HepG2 (cell line): ENCODE measurements at regions not wholly inside any gene's neighbourhood (a gene's known extent, or its start where the extent isn't known, plus 50 kb on each side); places are given as distances from the start of the nearest gene placed in this dataset.

Experiments used
- ATAC-seq: fragments of 200-7000 bp; cut with Tn5 transposase; 3 replicates; pipeline ENCODE4 v1.9.1; 2020; ENCODE audit warnings: mild to moderate bottlenecking, moderate library complexity
- BruUV-seq: library from RNA; stranded (reverse); fragments of 400-500 nt; replicated peaks from 2 replicates; lab custom pipeline; 2021; lab: Mats Ljungman, UMichigan
- CTCF ChIA-PET: fragments of 300-600 bp; formaldehyde crosslinking; extraction: SDS; loops from one replicate; lab custom pipeline; 2021; ENCODE audit warnings: low total read pairs, inconsistent platforms, low intra/inter-chr PET ratio; lab: Yijun Ruan, JAX
- POLR2A ChIA-PET: fragments of 350-600 bp; sonication (Branson Sonifier 250); formaldehyde crosslinking; loops from one replicate; lab custom pipeline; 2020; ENCODE audit warnings: antibody characterized with exemption, inconsistent platforms; lab: Yijun Ruan, JAX
- DNase-seq: peaks from one replicate; pipeline ENCODE4 v3.0.0-alpha.2; 2015; ENCODE audit warnings: low spot score
- FAIRE-seq: peaks from 3 replicates; lab custom pipeline; 2011; peaks lifted over from hg19 to GRCh38; lab: Jason Lieb, UNC
- H2AFZ ChIP-seq: one replicate; pipeline ENCODE4 v1.6.1; 2011; ENCODE audit warnings: low read length, inconsistent platforms
- H3K27ac ChIP-seq: fragments of 300-600 bp; 3 replicates; pipeline ENCODE4 v1.8.0; 2011; ENCODE audit warnings: mixed run types, mild to moderate bottlenecking, mixed read lengths, low read length, inconsistent platforms; ENCODE audit not compliant: insufficient read depth; ENCODE audit errors: extremely low read length
- H3K27me3 ChIP-seq, 2 experiments: fragments of 200-600 bp in 1 of 2; 2 replicates in 1 of 2; 3 replicates in 1 of 2; pipeline versions ENCODE4 v1.6.0 to v1.8.0; 2011; ENCODE audit warnings: low read length in 2 of 2, mild to moderate bottlenecking in 2 of 2, moderate library complexity in 2 of 2, inconsistent platforms in 1 of 2; ENCODE audit not compliant: insufficient read depth in 2 of 2, control insufficient read depth in 1 of 2
- H3K36me3 ChIP-seq, 2 experiments: fragments of 200-600 bp in 1 of 2; replicated peaks in 1 of 2; 2 replicates in 1 of 2; 3 replicates in 1 of 2; pipeline versions ENCODE4 v1.5.1 to v1.8.0; 2011; ENCODE audit warnings: low read length in 2 of 2, inconsistent platforms in 1 of 2; ENCODE audit not compliant: insufficient read depth in 2 of 2, control insufficient read depth in 1 of 2
- H3K4me1 ChIP-seq: 2 replicates; pipeline ENCODE4 v1.5.1; 2012; ENCODE audit warnings: low read length, inconsistent platforms; ENCODE audit not compliant: insufficient read depth
- H3K4me2 ChIP-seq: 2 replicates; pipeline ENCODE4 v1.6.0; 2011; ENCODE audit warnings: low read depth, low read length, inconsistent platforms
- H3K4me3 ChIP-seq, 3 experiments: fragments of 200-600 bp in 1 of 3; sonication (generic), shearing (Covaris generic) in 1 of 3; replicated peaks in 1 of 3; 2 replicates each; pipeline ENCODE4 v1.5.1; 2011 to 2016; ENCODE audit warnings: low read length in 3 of 3, inconsistent platforms in 2 of 3, low read depth in 2 of 3, mild to moderate bottlenecking in 2 of 3, control low read depth in 1 of 3, mixed read lengths in 1 of 3; ENCODE audit not compliant: insufficient read depth in 1 of 3
- H3K79me2 ChIP-seq: one replicate; pipeline ENCODE4 v1.6.1; 2011; ENCODE audit warnings: low read length, inconsistent platforms; ENCODE audit not compliant: insufficient read depth
- H3K9ac ChIP-seq: 2 replicates; pipeline ENCODE4 v1.6.0; 2011; ENCODE audit warnings: mild to moderate bottlenecking, low read depth, low read length, inconsistent platforms; ENCODE audit not compliant: insufficient read depth
- H3K9me3 ChIP-seq: 2 replicates; pipeline ENCODE4 v1.5.1; 2012; ENCODE audit warnings: mild to moderate bottlenecking, low read length
- H4K20me1 ChIP-seq: 2 replicates; pipeline ENCODE4 v1.6.0; 2011; ENCODE audit warnings: inconsistent platforms, mild to moderate bottlenecking, low read length, moderate library complexity; ENCODE audit not compliant: insufficient read depth
- ASH2L ChIP-seq: fragments of 300-600, 200-600 bp; sonication (generic); IDR thresholded peaks from 2 replicates; pipeline ENCODE4 v1.7.0; 2017; ENCODE audit warnings: low read depth, mild to moderate bottlenecking, moderate library complexity, mixed read lengths, low read length; ENCODE audit not compliant: insufficient read length
- FOXA1 ChIP-seq, 2 experiments: fragments of 450-650 bp in 1 of 2; sonication (generic) in 1 of 2; formaldehyde crosslinking in 1 of 2; IDR thresholded peaks; 2 replicates each; pipeline versions ENCODE4 v1.4.0 to v1.6.1; 2016 to 2020; ENCODE audit warnings: missing genetic modification reagents in 1 of 2
- GABPA ChIP-seq, 2 experiments: IDR thresholded peaks; 2 replicates each; pipeline ENCODE4 v1.6.1; 2011 to 2016; ENCODE audit warnings: low read depth in 2 of 2, low read length in 1 of 2, missing biosample characterization in 1 of 2, missing genetic modification characterization in 1 of 2
- MAFF ChIP-seq: IDR thresholded peaks from 2 replicates; pipeline ENCODE4 v1.6.1; 2011; ENCODE audit warnings: low read depth, low read length, improper control_type of control experiment
- MAFK ChIP-seq, 2 experiments: IDR thresholded peaks in 1 of 2; conservative IDR thresholded peaks in 1 of 2; 2 replicates each; pipeline ENCODE4 v1.6.1; 2011; ENCODE audit warnings: improper control_type of control experiment in 2 of 2, low read length in 2 of 2
- SMAD9 ChIP-seq: sonication (generic); formaldehyde crosslinking; IDR thresholded peaks from 2 replicates; pipeline ENCODE4 v1.5.1; 2020; ENCODE audit warnings: mild to moderate bottlenecking, missing genetic modification reagents
- ZBTB20 ChIP-seq: sonication (generic); formaldehyde crosslinking; IDR thresholded peaks from 2 replicates; pipeline ENCODE4 v1.8.1; 2023; ENCODE audit warnings: missing genetic modification reagents, low read depth, mild to moderate bottlenecking, borderline replicate concordance
- ZBTB39 ChIP-seq: sonication (generic); formaldehyde crosslinking; IDR thresholded peaks from 2 replicates; pipeline ENCODE4 v1.5.0; 2020; ENCODE audit warnings: missing genetic modification reagents
- ZNF282 ChIP-seq: fragments of 450-650 bp; IDR thresholded peaks from 2 replicates; pipeline ENCODE4 v1.6.1; 2018; ENCODE audit not compliant: partially characterized antibody
- ZNF552 ChIP-seq: sonication (generic); formaldehyde crosslinking; IDR thresholded peaks from 2 replicates; pipeline ENCODE4 v1.9.0; 2022; ENCODE audit warnings: missing genetic modification reagents, mild to moderate bottlenecking, borderline replicate concordance
- WGBS: methylation state at CpG from one replicate; pipeline ENCODE4 v1.1.6; 2017; ENCODE audit warnings: low lambda C conversion rate; 5-methylcytosine and 5-hydroxymethylcytosine counted together
- in situ Hi-C: cut with HindIII; loops from 2 replicates; pipeline ENCODE4 v1.10.0; 2017; ENCODE audit warnings: low pct_unique_long_range_greater_than_20kb; ENCODE audit not compliant: extremely low pct_ligation_motif_present
- intact Hi-C: fragments of 100-400 bp; cut with micrococcal nuclease; formaldehyde crosslinking; loops from one replicate; pipeline ENCODE4 v1.10.0; 2022; ENCODE audit not compliant: unreplicated experiment

GRCh38 chr6:139449611-139450000 is 75.2 kb upstream of the CITED2 start:
- in situ Hi-C loops: no loop called here

GRCh38 chr6:139448998-139449610 is 74.7 kb upstream of the CITED2 start:
- no peaks in the 10 kb centered on the region for H3K79me2 ChIP-seq
- no peak overlapping the region for H3K4me2 ChIP-seq
- no peak overlapping the region for H3K27ac ChIP-seq
- H3K9ac ChIP-seq: no peak overlapping the region
- no peaks in the 10 kb centered on the region for H4K20me1 ChIP-seq
- in situ Hi-C loops: no loop called here
- H3K9me3 ChIP-seq: no peaks in the 10 kb centered on the region
- no peak overlapping the region for H3K4me3 ChIP-seq
- TF ChIP-seq SMAD9 (CRISPR knock-in tag) (no peak), ZNF552 (CRISPR knock-in tag) (no peak), ZNF282 (no peak), ZBTB20 (no peak), ASH2L (no peak), ZBTB39 (CRISPR knock-in tag) (no peak), FOXA1 (IDR thresholded peaks at IDR 0.05) (no peak), FOXA1 (CRISPR knock-in tag; IDR thresholded peaks at IDR 0.05) (no peak)
- no peak overlapping the region for H2AFZ ChIP-seq
- no TSS peak for BruUV-seq
- H3K36me3 ChIP-seq: no peaks in the 10 kb centered on the region
- H3K4me1 ChIP-seq: no peaks in the 10 kb centered on the region
- FAIRE-seq: no peak
- ChIA-PET CTCF (no interaction called here), POLR2A (no interaction called here)
- no peaks in the 10 kb centered on the region for H3K27me3 ChIP-seq
- DNase-seq: no peak
- no peak for ATAC-seq
- intact Hi-C loops: no loop called here
- WGBS: 68% methylated on average over 4 of the region's 4 CpGs

More at GRCh38 chr6:139449611-139450000, 75.2 kb upstream of the CITED2 start:
- ATAC-seq (no peak), FAIRE-seq (no peak), DNase-seq (no peak)
- Histone ChIP-seq H3K4me2 (no peak overlapping the region), H3K9ac (no peak overlapping the region), H3K27me3 (no peaks in the 10 kb centered on the region), H3K79me2 (no peaks in the 10 kb centered on the region), H3K27ac (no peak overlapping the region), H4K20me1 (no peaks in the 10 kb centered on the region), H3K36me3 (no peaks in the 10 kb centered on the region), H2AFZ (no peak overlapping the region), H3K4me1 (no peaks in the 10 kb centered on the region), H3K4me3 (no peak overlapping the region), H3K9me3 (no peaks in the 10 kb centered on the region)
- POLR2A ChIA-PET: no interaction called here
- TF ChIP-seq GABPA (IDR thresholded peaks at IDR 0.05; ENCODE audit: low read depth, low read length): no peak
- TF ChIP-seq GABPA (CRISPR knock-in tag; IDR thresholded peaks at IDR 0.05; ENCODE audit: low read depth): no peak
- TF ChIP-seq MAFF: peak; percentile 90
- TF ChIP-seq MAFK (conservative IDR thresholded peaks at IDR 0.05 in 1 of 2, IDR thresholded peaks at IDR 0.05 in 1 of 2; ENCODE audit: low read length in 2 of 2): peak; percentile 90 to 96
- intact Hi-C loops: no loop called here
- no TSS peak for BruUV-seq
- CTCF ChIA-PET: no interaction called here
